Activated CD8-positive, alpha-beta memory T cell treated with anti-CD3 and anti-CD28 coated beads for 1 hour (primary cell): ENCODE measurements at regions not wholly inside any gene's neighbourhood (a gene's known extent, or its start where the extent isn't known, plus 50 kb on each side); places are given as distances from the start of the nearest gene placed in this dataset.
"Not testable (repeated sequence)": the region's sequence is repeated elsewhere in the genome, so short reads cannot be mapped to it uniquely, and the experiment has no call there.

Experiments used
- DNase-seq, 2 donors: peaks; one replicate each; pipeline ENCODE4 v3.0.0-alpha.2; 2020; ENCODE audit warnings: low read depth in 1 of 2; ENCODE audit errors: extremely low read depth in 1 of 2

- DNase-seq = no peak
These were observed 68.9 kb upstream of the RTL6 start for GRCh38 chr22:44566911-44567310.

GRCh38 chr22:44562651-44563050 lies 64.6 kb upstream of the RTL6 start:
- not testable (repeated sequence) for DNase-seq

DNA sequence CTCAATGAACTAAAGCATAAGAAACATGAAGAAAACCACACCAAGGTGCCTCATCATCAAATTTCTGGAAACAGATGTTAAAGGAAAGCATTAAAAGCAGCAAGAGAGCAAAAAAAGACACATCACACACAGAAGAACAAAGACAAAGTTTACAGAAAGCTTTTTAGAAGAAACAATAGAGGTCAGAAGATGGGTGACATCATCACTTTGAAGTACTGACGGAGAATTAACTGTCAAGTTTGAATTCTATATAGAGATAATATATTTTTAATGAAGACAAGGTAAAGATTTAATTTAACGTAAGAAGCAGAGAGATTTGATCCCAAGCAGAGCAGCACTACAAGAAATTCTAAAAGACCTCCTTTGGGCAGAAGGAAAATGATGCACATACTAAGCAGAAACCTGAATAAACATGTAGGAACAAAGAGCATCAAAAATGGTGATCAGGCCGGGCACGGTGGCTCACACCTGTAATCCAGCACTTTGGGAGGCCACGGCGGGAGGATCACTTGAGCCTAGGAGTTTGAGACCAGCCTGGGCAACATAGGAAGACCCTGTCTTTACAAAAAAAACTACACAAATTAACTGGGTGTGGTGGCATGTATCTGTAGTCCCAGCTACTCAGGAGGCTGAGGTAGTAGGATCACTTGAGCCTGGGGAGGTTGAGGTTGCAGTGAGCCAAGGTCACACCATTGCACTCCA lies 63.3 kb upstream of the RTL6 start:
- DNase-seq = no peak

DNA sequence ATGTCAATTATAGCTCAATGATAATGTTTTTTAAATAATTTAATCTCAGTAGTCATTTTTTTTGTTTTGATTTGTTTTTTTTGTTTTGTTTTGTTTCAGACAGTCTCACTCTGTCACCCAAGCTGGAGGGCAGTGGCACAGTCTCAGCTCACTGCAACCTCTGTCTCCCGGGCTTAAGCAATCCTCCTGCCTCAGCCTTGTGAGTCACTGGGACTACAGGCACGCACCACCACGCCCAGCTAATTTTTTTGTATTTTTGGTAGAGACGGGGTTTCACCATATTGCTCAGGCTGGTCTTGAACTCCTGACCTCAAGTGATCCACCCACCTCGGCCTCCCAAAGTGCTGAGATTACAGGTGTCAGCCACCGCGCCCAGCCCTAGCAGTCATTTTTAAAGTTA lies 60.6 kb upstream of the RTL6 start:
- not testable (repeated sequence) for DNase-seq

- not testable (repeated sequence) for DNase-seq
These were observed 59.8 kb upstream of the RTL6 start for GRCh38 chr22:44557872-44558271.

DNA sequence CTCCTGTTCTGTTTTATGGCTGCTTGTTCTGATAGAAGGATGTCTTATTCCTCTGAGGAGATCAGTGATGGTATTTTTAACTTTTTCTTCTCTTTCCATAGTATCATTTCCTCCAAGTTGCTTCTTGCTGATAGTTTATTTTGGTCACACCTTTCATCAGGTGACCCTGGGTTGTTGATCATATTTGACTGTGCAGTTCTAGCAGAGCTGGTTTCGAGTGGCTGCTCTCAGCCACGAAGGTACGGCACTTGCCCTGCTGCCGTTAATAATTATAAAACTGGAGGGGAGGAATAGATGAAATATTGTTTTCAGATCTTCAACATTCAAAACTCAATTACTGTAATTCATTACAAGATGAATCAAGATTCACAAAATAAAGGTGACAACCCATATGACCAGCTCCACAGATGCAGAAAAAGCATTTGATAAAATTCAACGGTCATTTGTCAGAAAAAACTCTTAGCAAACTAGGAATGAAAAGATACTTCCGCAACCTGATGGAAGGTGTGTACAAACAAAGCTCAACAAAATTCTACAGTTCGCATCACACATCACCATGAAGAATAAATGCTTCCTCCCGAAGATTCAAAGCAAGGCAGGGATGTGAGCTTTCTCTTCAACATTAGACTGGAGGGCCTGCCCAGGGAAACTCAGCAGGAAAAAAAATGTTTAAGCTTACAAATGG lies 59.2 kb upstream of the RTL6 start:
- DNase-seq = no peak

- no peak for DNase-seq
These were observed 57.6 kb upstream of the RTL6 start for GRCh38 chr22:44555597-44555996.

DNA sequence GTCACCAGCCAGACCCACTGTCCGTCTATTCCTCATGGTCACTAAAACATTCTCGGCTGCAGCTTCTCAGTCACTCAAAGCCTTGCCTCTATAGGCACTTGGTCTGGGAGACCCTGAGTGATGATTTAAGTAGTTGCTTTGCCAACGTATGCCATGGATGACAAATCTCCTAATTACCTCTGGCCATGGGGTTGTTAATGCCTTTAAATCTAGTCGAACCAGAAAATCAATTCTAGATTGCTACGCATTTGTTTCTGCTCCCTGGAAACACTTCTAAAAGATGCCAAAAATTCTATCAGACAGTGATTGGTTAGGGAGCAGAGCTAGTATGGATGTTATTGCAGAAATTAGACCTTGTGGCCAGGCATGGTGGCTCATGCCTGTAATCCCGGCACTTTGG lies 57.0 kb upstream of the RTL6 start:
- no peak for DNase-seq

- no peak for DNase-seq
These were observed 56.4 kb upstream of the RTL6 start for GRCh38 chr22:44554411-44554810.

GRCh38 chr22:44550711-44551491 lies 52.9 kb upstream of the RTL6 start:
- DNase-seq = no peak

DNA sequence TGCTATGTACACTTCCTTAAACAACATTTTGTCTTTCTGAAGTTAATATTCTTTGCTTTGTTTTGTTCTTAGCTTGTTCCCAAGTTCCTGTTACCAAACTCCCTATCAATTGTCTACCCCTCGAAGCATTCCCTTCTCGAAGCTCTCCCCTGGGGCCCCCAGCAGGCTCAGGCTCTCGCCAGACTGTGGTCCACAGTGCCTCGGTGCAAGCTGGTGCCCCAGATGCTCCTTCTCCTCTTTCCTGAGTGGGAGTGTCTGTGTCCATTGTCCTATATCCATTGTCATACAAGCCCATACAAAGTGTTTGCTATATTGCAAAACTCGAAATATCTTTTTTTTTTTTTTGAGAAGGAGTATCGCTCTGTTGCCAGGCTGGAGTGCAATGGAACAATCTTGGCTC lies 51.7 kb upstream of the RTL6 start:
- DNase-seq = no peak

- DNase-seq = no peak
These were observed 50.9 kb upstream of the RTL6 start for GRCh38 chr22:44548981-44549380.
